ENCODE measurements at regions not wholly inside any gene's neighbourhood (a gene's known extent, or its start where the extent isn't known, plus 50 kb on each side); places are given as distances from the start of the nearest gene placed in this dataset.

GRCh38 chr9:561427-561826 lies 280.1 kb upstream of the DMRT1 start:
- DNase-seq = no peak
- no peak overlapping the region for H3K27ac ChIP-seq
- WGBS, 5 donors = 75 to 93% (median 76%) methylated on average over 1 of the region's 1 CpG
- TF ChIP-seq POLR2AphosphoS5 (IDR thresholded peaks at IDR 0.05) (no peak), CTCF (IDR thresholded peaks at IDR 0.05 in 8 of 11, conservative IDR thresholded peaks at IDR 0.05 in 3 of 11) (no peak), POLR2A (IDR thresholded peaks at IDR 0.05) (no peak)
- H3K27me3 ChIP-seq (replicated peaks in 1 of 7) = peaks cover 0 to 6% (median 0%) of the 10 kb centered on the region in 7 donors
- H3K9me3 ChIP-seq = peaks cover 0 to 4% (median 0%) of the 10 kb centered on the region in 8 donors
- no peaks in the 10 kb centered on the region for H3K36me3 ChIP-seq
- intact Hi-C loops (cut with DNase I; ENCODE audit: low total_unique reads) = no loop called here
- no peak overlapping the region for H3K4me3 ChIP-seq
- H3K4me1 ChIP-seq = peaks cover 0 to 4% (median 0%) of the 10 kb centered on the region in 6 donors

DNA sequence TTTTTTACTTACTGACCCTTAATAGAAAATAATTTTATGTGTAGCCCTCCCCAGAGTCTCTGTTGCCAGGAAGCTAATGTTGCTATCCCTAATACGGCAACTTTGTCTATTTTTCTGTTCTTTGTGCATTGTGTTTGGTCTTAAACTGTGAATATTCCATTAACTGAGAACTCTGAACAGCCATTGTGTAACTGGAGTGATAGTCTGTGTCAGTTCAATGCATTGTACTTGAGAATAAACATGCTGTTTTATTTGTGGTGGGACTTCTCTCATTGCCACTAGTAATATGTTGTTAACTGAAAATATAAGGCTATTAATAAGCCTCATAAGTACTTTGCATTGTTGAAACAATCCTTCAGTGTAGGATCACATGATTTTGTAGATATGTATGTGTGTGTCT lies 278.3 kb upstream of the DMRT1 start:
- Histone ChIP-seq H3K4me3 (no peak overlapping the region), H3K36me3 (no peaks in the 10 kb centered on the region), H3K9me3 (peaks cover 0 to 4% (median 0%) of the 10 kb centered on the region in 8 donors), H3K4me1 (peaks cover 0 to 16% (median 12%) of the 10 kb centered on the region in 6 donors), H3K27me3 (replicated peaks in 1 of 7) (no peaks in the 10 kb centered on the region), H3K27ac (peak overlapping the region in 1 of 8 donors; percentile 28)
- DNase-seq = no peak
- no peak for TF ChIP-seq CTCF (IDR thresholded peaks at IDR 0.05 in 8 of 11, conservative IDR thresholded peaks at IDR 0.05 in 3 of 11)
- no peak for TF ChIP-seq POLR2AphosphoS5 (IDR thresholded peaks at IDR 0.05)
- TF ChIP-seq POLR2A (IDR thresholded peaks at IDR 0.05) = no peak
- intact Hi-C loops (cut with DNase I; ENCODE audit: low total_unique reads) = no loop called here
- 77 to 89% (median 84%) methylated on average over 1 of the region's 1 CpG for WGBS, 5 donors

DNA sequence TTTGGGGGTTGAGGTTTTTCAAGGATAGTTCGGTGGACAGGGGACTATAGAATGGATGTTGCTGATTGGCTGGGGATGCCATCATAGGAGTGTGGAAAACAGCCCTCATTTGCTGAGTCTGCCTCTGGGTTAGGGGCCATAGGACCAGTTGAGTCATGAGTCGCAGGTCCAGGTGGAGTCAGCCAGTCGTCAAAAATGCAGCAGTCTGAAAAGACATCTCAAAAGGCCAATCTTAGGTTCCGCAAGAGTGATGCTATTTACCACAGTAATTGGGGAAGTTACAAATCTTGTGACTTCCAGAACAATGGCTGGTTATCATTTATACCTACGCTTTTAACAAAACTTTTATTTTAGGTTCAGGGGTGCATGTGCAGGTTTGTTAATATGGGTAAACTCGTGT lies 276.0 kb upstream of the DMRT1 start:
- intact Hi-C loops (cut with DNase I; ENCODE audit: low total_unique reads) = no loop called here
- H3K36me3 ChIP-seq = no peaks in the 10 kb centered on the region
- H3K4me3 ChIP-seq = no peak overlapping the region
- WGBS, 5 donors = 67 to 81% (median 73%) methylated on average over 6 of the region's 6 CpGs
- peaks cover 0 to 22% (median 14%) of the 10 kb centered on the region in 6 donors for H3K4me1 ChIP-seq
- peaks cover 0 to 4% (median 0%) of the 10 kb centered on the region in 8 donors for H3K9me3 ChIP-seq
- no peaks in the 10 kb centered on the region for H3K27me3 ChIP-seq (replicated peaks in 1 of 7)
- TF ChIP-seq CTCF (IDR thresholded peaks at IDR 0.05 in 8 of 11, conservative IDR thresholded peaks at IDR 0.05 in 3 of 11) (no peak), POLR2A (IDR thresholded peaks at IDR 0.05) (no peak), POLR2AphosphoS5 (IDR thresholded peaks at IDR 0.05) (no peak)
- H3K27ac ChIP-seq = peak overlapping the region in 1 of 8 donors; percentile 32
- DNase-seq = no peak

DNA sequence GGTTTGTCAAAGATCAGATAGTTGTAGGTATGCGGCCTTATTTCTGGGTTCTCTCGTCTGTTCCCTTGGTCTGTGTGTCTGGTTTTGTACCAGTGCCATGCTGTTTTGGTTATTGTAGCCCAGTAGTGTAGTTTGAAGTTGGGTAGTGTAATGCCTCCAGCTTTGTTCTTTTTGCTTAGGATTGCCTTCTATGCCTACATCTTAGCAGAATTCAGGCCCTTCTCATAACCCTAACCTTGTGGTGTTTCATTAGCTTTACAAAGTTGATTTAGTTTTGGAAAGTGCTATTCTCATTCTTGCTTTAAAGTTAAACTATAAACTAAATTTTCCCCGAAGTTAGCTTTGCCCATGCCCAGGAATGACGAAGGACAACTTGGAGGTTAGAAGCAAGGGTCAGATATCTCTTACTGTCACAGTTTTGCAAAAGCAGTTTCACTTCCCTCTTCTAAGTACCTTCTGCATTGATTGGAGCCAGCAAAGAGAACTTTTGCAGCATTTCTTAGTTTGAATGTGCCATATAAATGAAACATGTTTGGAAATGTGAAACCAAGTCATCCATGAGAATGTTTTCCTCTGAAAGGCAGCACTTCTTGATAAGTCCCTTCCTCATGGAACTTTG lies 274.3 kb upstream of the DMRT1 start:
- TF ChIP-seq CTCF (IDR thresholded peaks at IDR 0.05 in 8 of 11, conservative IDR thresholded peaks at IDR 0.05 in 3 of 11) (no peak), POLR2AphosphoS5 (IDR thresholded peaks at IDR 0.05) (no peak), POLR2A (IDR thresholded peaks at IDR 0.05) (no peak)
- intact Hi-C loops (cut with DNase I; ENCODE audit: low total_unique reads) = no loop called here
- H3K27me3 ChIP-seq (replicated peaks in 1 of 7) = no peaks in the 10 kb centered on the region
- H3K4me1 ChIP-seq = peaks cover 0 to 22% (median 14%) of the 10 kb centered on the region in 6 donors
- DNase-seq = no peak
- no peaks in the 10 kb centered on the region for H3K36me3 ChIP-seq
- H3K9me3 ChIP-seq = peaks cover 0 to 4% (median 0%) of the 10 kb centered on the region in 8 donors
- peak overlapping the region in 5 of 8 donors; percentile 3 to 59 (median 21) for H3K27ac ChIP-seq
- WGBS, 5 donors = 64 to 78% (median 75%) methylated on average over 4 of the region's 4 CpGs
- no peak overlapping the region for H3K4me3 ChIP-seq
